Endothelial cell of umbilical vein (primary cell): ENCODE measurements at regions not wholly inside any gene's neighbourhood (a gene's known extent, or its start where the extent isn't known, plus 50 kb on each side); places are given as distances from the start of the nearest gene placed in this dataset.

Experiments used
- BruUV-seq: library from RNA; stranded (reverse); fragments of 400-500 nt; replicated peaks from 2 replicates; lab custom pipeline; 2021; lab: Mats Ljungman, UMichigan
- CTCF ChIA-PET: fragments of 300-600, 350-600 bp; sonication (Branson Sonifier 250); formaldehyde crosslinking; loops from one replicate; lab custom pipeline; 2021; ENCODE audit warnings: antibody characterized with exemption, inconsistent platforms; lab: Charles Lee
- POLR2A ChIA-PET: fragments of 300-600, 350-600 bp; sonication (Branson Sonifier 250); formaldehyde crosslinking; loops from one replicate; lab custom pipeline; 2021; ENCODE audit warnings: antibody characterized with exemption, inconsistent platforms; lab: Charles Lee
- DNase-seq: peaks from one replicate; pipeline ENCODE4 v3.0.0-alpha.2; 2011; ENCODE audit warnings: low read depth, low spot score
- FAIRE-seq: peaks from 2 replicates; lab custom pipeline; 2011; peaks lifted over from hg19 to GRCh38; lab: Jason Lieb, UNC
- H2AFZ ChIP-seq: 2 replicates; pipeline ENCODE4 v1.6.0; 2012; ENCODE audit warnings: low read depth, low read length, control low read depth, inconsistent platforms
- H3K27ac ChIP-seq: 2 replicates; pipeline ENCODE4 v1.5.1; 2011; ENCODE audit warnings: low read depth, mild to moderate bottlenecking, control low read depth, low read length, moderate library complexity; ENCODE audit not compliant: insufficient read depth
- H3K27me3 ChIP-seq, 2 experiments: 2 replicates each; pipeline versions ENCODE4 v1.6.0 to v1.6.1; 2011; ENCODE audit warnings: low read length in 2 of 2, mixed read lengths in 1 of 2; ENCODE audit not compliant: control insufficient read depth in 2 of 2, insufficient read depth in 2 of 2
- H3K36me3 ChIP-seq, 2 experiments: 2 replicates in 1 of 2; 3 replicates in 1 of 2; pipeline ENCODE4 v1.5.1; 2011; ENCODE audit warnings: low read length in 2 of 2, mild to moderate bottlenecking in 1 of 2, moderate library complexity in 1 of 2; ENCODE audit not compliant: control insufficient read depth in 2 of 2, insufficient read depth in 2 of 2; ENCODE audit errors: extremely low read depth in 1 of 2
- H3K4me1 ChIP-seq: 3 replicates; pipeline ENCODE4 v1.5.1; 2011; ENCODE audit warnings: mild to moderate bottlenecking, low read length; ENCODE audit not compliant: control insufficient read depth, insufficient read depth; ENCODE audit errors: extremely low read depth
- H3K4me2 ChIP-seq: 2 replicates; pipeline ENCODE4 v1.6.1; 2011; ENCODE audit warnings: low read length, control low read depth, mixed read lengths; ENCODE audit not compliant: insufficient read depth
- H3K4me3 ChIP-seq, 3 experiments: fragments of 200-600 bp in 1 of 3; sonication (generic), shearing (Covaris generic) in 1 of 3; replicated peaks in 1 of 3; 2 replicates each; pipeline ENCODE4 v1.5.1; 2011 to 2016; ENCODE audit warnings: control low read depth in 3 of 3, low read length in 3 of 3, mild to moderate bottlenecking in 2 of 3, inconsistent platforms in 1 of 3, low read depth in 1 of 3, moderate library complexity in 1 of 3; ENCODE audit not compliant: insufficient read depth in 1 of 3
- H3K79me2 ChIP-seq: 2 replicates; pipeline ENCODE4 v1.6.0; 2012; ENCODE audit warnings: low read length, inconsistent platforms; ENCODE audit not compliant: control insufficient read depth, insufficient read depth
- H3K9ac ChIP-seq: replicated peaks from 2 replicates; pipeline ENCODE3; 2011; ENCODE audit warnings: low read length, control low read depth; ENCODE audit not compliant: insufficient read depth; ENCODE audit errors: extremely low read depth
- H3K9me1 ChIP-seq: replicated peaks from 3 replicates; pipeline ENCODE4 v1.6.0; 2011; ENCODE audit warnings: mild to moderate bottlenecking, low read length; ENCODE audit not compliant: control insufficient read depth, insufficient read depth; ENCODE audit errors: extremely low read depth
- H3K9me3 ChIP-seq: replicated peaks from 2 replicates; pipeline ENCODE4 v1.5.1; 2012; ENCODE audit warnings: low read length, inconsistent platforms; ENCODE audit not compliant: control insufficient read depth, insufficient read depth
- H4K20me1 ChIP-seq: replicated peaks from 2 replicates; pipeline ENCODE3; 2011; ENCODE audit warnings: mild to moderate bottlenecking, low read length; ENCODE audit not compliant: control insufficient read depth, insufficient read depth; ENCODE audit errors: extremely low read depth
- EZH2 ChIP-seq: IDR thresholded peaks from 2 replicates; pipeline ENCODE4 v1.6.1; 2012; ENCODE audit warnings: borderline replicate concordance, low read depth, mild to moderate bottlenecking, moderate library complexity, low read length, inconsistent platforms; ENCODE audit not compliant: severe bottlenecking
- FOS ChIP-seq: IDR thresholded peaks from 2 replicates; pipeline ENCODE4 v1.6.1; 2011; ENCODE audit warnings: mild to moderate bottlenecking, low read length, moderate library complexity, borderline replicate concordance; ENCODE audit not compliant: insufficient read depth
- GATA2 ChIP-seq: IDR thresholded peaks from 2 replicates; pipeline ENCODE4 v1.7.0; 2011; ENCODE audit warnings: low read depth, mild to moderate bottlenecking, moderate library complexity, mixed read lengths, low read length; ENCODE audit not compliant: insufficient read length, insufficient read depth
- JUN ChIP-seq: IDR thresholded peaks from 2 replicates; pipeline ENCODE4 v1.6.1; 2011; ENCODE audit warnings: borderline replicate concordance, low read depth; ENCODE audit not compliant: insufficient read length, insufficient read depth
- MYC ChIP-seq: IDR thresholded peaks from one replicate; pipeline ENCODE4 v1.6.1; 2011; ENCODE audit warnings: mild to moderate bottlenecking, low read depth, low read length
- POLR2A ChIP-seq: IDR thresholded peaks from 2 replicates; pipeline ENCODE4 v1.6.1; 2012; ENCODE audit warnings: low read depth, mild to moderate bottlenecking, control low read depth, low read length
- POLR2AphosphoS5 ChIP-seq: IDR thresholded peaks from 2 replicates; pipeline ENCODE4 v1.6.1; 2012; ENCODE audit warnings: low read depth, mild to moderate bottlenecking, control low read depth, low read length, moderate library complexity; ENCODE audit not compliant: insufficient read depth
- dilution Hi-C: fragments of 300-500 bp; cut with MboI; formaldehyde crosslinking; loops from one replicate; pipeline ENCODE4 v1.15.0; 2019; ENCODE audit warnings: low sequenced_read_pairs; ENCODE audit not compliant: extremely low pct_ligation_motif_present
- intact Hi-C: fragments of 100-400 bp; cut with micrococcal nuclease; formaldehyde crosslinking; loops from one replicate; pipeline ENCODE4 v1.10.0; 2022
- TF ChIP-seq, protein P1 (sequence below), 2 donors: IDR thresholded peaks; 1 replicate in 1 of 2; 2 replicates in 1 of 2; pipeline ENCODE4 v1.5.1; 2011; ENCODE audit warnings: low read length in 2 of 2, mild to moderate bottlenecking in 2 of 2, moderate library complexity in 2 of 2, control low read depth in 1 of 2, inconsistent platforms in 1 of 2, low read depth in 1 of 2; ENCODE audit not compliant: insufficient read depth in 1 of 2; ENCODE audit errors: extremely low read depth in 1 of 2
- TF ChIP-seq, protein P2 (sequence below): IDR thresholded peaks from 2 replicates; pipeline ENCODE4 v1.6.1; 2011; ENCODE audit not compliant: insufficient read depth, insufficient read length

DNA sequence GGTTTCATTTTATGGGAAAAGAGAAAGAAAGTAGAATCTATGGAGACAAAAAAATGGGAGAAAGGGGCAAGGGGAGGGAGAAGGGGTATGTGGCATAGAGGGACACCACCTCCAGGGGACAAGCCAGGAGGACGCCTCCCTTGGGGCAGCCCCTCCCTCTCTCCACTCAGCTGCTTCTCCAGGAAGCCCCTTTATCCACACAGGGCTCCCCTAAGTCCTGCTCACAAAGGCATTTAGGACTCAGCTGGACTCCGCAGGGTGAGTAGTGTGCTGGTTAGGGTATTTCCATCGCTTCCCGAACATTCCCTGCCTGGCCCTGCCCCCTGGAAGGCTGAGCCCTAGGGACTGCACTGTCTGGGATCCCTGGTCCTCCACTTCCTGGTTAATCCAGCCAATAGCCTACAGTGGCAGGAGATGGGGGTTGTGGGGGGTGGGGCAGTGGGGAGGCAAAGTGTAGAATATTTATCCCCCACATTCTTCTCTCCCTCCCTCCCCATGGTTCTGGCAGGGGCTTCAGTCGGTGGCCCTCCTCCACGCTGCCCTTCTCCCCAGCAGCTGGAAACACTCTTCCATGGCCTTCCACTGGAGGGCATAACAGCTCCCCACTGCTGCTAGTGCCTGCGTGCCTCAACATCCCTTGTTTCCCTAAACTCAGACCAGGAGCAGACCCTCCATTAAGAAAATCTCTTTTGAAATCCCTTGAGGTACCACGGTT, 84.8 kb downstream of the SNX5 start:
- ChIA-PET POLR2A (no interaction called here), CTCF (interaction anchor here (1.5 to 2.5 kb wide), 3 partner anchors 12 to 201 kb away, joined by 5 to 16 read pairs (median 9); partner anchors contain the start of gene RRBP1)
- no peak overlapping the region for H3K9ac ChIP-seq
- peaks cover 0 to under 1% of the 10 kb centered on the region in 2 experiments for H3K27me3 ChIP-seq
- peaks cover 5% of the 10 kb centered on the region for H3K4me1 ChIP-seq
- dilution Hi-C loops (no loop called here), intact Hi-C loops (no loop called here)
- FAIRE-seq = no peak
- H3K9me1 ChIP-seq = no peaks in the 10 kb centered on the region
- H3K4me3 ChIP-seq = no peak overlapping the region
- DNase-seq = no peak
- H3K4me2 ChIP-seq = no peak overlapping the region
- H3K79me2 ChIP-seq = no peaks in the 10 kb centered on the region
- H4K20me1 ChIP-seq = no peaks in the 10 kb centered on the region
- H3K36me3 ChIP-seq = no peaks in the 10 kb centered on the region
- TF ChIP-seq GATA2 (no peak), POLR2AphosphoS5 (no peak), FOS (no peak), POLR2A (no peak), JUN (no peak), MYC (no peak), EZH2 (no peak)
- TF ChIP-seq, protein P1, sequence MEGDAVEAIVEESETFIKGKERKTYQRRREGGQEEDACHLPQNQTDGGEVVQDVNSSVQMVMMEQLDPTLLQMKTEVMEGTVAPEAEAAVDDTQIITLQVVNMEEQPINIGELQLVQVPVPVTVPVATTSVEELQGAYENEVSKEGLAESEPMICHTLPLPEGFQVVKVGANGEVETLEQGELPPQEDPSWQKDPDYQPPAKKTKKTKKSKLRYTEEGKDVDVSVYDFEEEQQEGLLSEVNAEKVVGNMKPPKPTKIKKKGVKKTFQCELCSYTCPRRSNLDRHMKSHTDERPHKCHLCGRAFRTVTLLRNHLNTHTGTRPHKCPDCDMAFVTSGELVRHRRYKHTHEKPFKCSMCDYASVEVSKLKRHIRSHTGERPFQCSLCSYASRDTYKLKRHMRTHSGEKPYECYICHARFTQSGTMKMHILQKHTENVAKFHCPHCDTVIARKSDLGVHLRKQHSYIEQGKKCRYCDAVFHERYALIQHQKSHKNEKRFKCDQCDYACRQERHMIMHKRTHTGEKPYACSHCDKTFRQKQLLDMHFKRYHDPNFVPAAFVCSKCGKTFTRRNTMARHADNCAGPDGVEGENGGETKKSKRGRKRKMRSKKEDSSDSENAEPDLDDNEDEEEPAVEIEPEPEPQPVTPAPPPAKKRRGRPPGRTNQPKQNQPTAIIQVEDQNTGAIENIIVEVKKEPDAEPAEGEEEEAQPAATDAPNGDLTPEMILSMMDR (IDR thresholded peaks at IDR 0.05; ENCODE audit: extremely low read depth in 1 of 2, insufficient read depth in 1 of 2, low read depth in 1 of 2, low read length in 2 of 2) = no peak
- TF ChIP-seq, protein P2, sequence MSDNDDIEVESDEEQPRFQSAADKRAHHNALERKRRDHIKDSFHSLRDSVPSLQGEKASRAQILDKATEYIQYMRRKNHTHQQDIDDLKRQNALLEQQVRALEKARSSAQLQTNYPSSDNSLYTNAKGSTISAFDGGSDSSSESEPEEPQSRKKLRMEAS = no peak
- H2AFZ ChIP-seq = no peak overlapping the region
- no peak overlapping the region for H3K27ac ChIP-seq
- no peaks in the 10 kb centered on the region for H3K9me3 ChIP-seq
- BruUV-seq = no TSS peak
